Stimulated activated CD4-positive, alpha-beta T cell treated with anti-CD3 and anti-CD28 coated beads, Interleukin-1b, Interleukin-23, amount 100 ng/mL, for 4 hours (primary cell): ENCODE measurements at regions not wholly inside any gene's neighbourhood (a gene's known extent, or its start where the extent isn't known, plus 50 kb on each side); places are given as distances from the start of the nearest gene placed in this dataset.

Experiments
- DNase-seq, 2 donors: peaks; one replicate each; pipeline ENCODE4 v3.0.0-alpha.2; 2020; ENCODE audit warnings: low read depth in 2 of 2

DNA sequence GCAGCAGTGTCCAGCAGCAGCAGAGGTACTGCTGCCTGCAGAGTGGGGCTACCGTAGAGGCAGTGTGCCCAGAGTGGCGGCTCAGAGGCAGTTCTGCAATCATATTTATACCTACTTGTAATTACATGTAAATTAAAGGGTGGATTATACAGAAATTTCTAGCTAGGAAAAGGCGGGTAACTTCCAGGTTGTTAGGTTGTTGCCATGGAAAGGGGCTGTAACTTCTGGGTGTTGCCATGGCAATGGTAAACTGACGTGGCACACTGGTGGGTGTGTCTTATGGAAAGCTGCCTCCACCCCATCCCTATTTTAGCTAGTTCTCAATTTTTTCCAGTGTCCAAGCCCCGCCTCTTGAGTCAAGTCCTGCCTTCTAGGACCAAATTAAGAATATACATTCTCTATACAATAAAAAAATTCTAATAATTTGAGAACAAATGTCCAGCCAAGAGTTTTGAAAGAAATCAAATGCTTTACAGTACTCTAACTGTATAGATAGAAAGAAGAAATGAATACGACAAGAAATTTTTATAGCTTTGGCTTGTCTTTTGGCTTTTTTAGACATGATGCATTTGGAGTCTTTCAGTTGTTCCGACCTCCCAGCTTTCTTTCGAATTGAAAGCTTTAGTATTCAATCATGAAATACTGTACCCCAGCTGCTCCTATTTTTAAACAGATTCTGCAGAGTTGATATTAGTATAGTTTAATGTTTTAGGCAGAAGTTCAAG, 816.6 kb downstream of the DIAPH3 start:
- DNase-seq: no peak

GRCh38 chr13:59348617-59349016, 815.1 kb downstream of the DIAPH3 start:
- no peak for DNase-seq

GRCh38 chr13:59352600-59352999, 811.1 kb downstream of the DIAPH3 start:
- DNase-seq: no peak

DNA sequence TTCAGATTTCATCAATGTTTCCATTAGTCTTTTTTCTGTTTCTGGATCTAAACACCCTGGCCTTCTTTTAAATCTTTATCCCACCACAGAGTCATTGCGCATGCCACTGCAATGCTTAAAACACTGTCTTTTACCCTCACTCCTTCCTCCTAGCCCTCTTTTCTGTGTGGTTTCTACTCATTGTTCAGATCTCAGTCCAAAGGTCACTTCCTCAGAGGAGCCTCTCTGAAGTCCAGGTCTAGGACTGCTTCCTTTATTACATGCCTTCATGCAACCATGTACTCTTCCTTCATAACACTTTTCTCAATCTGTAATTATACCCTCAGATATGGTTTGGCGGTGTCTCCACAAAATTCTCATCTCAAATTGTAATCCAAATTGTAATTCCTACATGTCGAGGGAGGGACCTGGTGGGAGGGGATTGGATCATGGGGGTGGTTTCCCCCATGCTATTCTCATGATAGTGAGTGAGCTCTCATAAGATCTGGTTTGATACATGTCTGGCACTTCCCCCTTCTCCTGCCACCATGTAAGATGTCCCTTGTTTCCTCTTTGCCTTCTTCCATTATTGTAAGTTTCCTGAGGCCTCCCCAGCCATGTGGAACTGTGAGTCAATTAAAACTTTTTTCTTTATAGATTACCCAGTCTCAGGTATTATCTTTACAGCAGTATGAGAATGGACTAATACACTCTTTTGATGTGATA, 808.9 kb downstream of the DIAPH3 start:
- DNase-seq: no peak

- no peak for DNase-seq
These were observed 807.1 kb downstream of the DIAPH3 start for GRCh38 chr13:59356607-59357006.

GRCh38 chr13:59358014-59358413, 805.7 kb downstream of the DIAPH3 start:
- no peak for DNase-seq

DNA sequence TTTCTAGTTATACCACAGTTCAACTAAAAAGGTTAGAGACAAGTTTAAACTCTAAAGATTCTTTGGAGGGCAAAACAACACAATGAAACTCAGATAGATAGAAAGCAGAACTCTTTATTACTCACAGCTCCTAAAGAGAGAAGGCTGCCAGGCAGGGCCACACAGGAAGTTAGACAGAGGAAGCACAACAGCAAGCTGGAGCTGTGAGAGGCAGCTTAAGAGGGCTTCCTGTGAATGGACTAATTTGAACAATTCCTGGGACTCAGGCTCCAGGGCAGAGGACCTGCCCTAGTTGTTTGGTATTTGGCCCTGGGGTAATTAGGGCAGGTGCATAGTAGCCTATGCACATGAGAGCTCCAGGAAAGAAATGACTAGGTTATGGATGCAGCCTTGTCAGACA, 803.6 kb downstream of the DIAPH3 start:
- DNase-seq: no peak

- DNase-seq: no peak
These were observed 802.8 kb downstream of the DIAPH3 start for GRCh38 chr13:59360916-59361315.

GRCh38 chr13:59363313-59363712, 800.4 kb downstream of the DIAPH3 start:
- DNase-seq: no peak

GRCh38 chr13:59363947-59364346, 799.8 kb downstream of the DIAPH3 start:
- no peak for DNase-seq

DNA sequence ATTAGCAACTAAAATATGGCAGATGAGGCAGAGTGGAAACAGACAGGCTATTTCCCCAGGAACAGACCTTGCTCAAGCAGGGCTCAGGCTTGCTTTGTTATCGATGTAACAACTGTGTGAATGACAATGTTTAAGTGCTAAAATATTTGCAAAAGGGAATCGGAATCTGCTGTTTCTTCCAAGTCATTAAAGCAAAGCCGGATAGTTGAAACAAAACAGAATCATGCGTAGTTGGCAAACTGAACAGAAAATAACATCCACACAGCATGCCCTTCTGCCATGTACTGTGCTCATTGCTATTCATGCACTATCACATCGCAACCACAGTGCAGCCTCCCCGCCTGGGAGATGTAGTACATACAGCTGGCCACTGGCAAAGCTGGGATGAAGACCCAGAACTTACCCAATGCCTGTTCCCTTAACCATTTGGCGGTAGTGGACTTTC, 799.1 kb downstream of the DIAPH3 start:
- DNase-seq: no peak

GRCh38 chr13:59367467-59367866, 796.3 kb downstream of the DIAPH3 start:
- no peak for DNase-seq

- DNase-seq: no peak
These were observed 795.8 kb downstream of the DIAPH3 start for GRCh38 chr13:59367904-59368303.

DNA sequence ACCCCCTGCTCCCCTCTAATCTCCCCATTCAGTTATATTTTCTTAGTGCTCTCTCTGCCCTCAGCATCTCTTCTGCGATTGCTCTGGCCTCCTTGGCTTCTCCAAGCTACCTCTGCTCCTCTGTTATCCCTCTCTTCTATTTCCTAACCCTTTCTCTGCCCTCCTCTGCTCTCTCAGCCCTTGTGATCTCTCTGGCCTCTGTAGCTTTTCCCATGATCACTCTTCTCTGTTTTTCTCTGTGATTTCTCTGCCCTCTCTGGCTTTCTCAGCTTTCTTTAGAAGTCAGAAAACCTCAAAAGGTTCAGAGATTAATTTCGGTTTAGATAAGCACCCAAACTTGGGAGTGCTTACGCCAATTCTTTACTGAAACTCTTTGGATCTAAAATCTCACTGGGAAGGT, 795.0 kb downstream of the DIAPH3 start:
- DNase-seq: no peak

- DNase-seq: no peak
These were observed 792.5 kb downstream of the DIAPH3 start for GRCh38 chr13:59371229-59371628.

- no peak for DNase-seq
These were observed 790.4 kb downstream of the DIAPH3 start for GRCh38 chr13:59373341-59373740.

DNA sequence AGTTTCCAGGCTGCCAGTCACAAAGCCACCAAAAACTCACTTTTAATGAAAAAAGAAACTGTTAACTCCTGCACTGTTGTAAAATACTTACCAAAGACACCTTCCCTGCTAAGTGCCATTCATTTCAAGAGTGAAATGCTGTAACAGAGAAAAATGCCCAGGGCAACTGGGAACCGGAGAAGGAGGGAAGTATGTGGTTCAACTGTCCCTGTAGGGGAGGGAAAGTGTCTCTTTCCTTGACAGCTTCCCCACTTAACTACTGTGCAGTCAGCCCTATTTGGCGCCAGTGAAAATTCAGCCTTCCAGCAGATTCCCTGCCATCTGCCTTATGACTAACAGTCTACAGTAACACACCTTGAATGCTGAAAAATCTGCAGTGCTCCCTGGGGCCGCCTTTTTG, 789.0 kb downstream of the DIAPH3 start:
- DNase-seq: no peak

DNA sequence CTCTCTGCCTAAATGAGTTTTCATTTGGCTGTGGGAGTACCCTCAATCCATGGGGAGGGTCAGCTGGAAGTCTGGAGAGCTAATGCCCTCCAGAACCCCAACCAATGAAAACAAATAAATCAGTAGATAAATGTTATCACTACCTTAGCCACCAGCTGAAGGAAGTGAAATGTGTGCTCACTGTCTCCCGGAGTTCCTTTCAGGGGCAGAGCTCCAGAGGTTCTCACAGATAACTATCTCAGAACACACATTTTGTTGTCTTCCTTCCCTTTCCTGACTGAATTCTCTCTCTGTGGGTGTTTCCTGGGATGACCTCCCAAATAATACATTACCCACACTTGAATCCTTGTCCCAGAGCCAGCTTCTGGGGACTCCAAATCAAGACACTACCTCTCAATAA, 779.6 kb downstream of the DIAPH3 start:
- DNase-seq: no peak

- peak in 1 of 2 donors; percentile 31 for DNase-seq
These were observed 772.0 kb downstream of the DIAPH3 start for GRCh38 chr13:59391696-59392095.

DNA sequence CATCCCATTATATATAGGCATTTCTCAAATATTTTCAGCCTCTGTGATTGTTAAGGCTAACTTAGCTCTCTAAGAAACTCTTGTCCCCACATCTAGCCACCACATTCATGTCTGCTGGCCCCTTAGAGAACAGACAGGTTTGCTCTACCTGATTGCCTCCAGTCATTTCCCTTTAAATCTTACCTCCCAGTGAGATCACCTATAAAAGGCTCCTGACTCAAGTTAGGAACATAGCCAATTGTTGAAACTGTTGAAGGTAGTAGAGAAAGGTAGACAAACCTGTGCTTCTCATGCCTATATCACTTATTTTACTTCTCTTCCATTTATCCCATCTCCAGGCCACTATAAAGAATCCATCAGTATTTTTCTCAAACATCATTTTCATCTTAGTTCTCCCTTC, 771.4 kb downstream of the DIAPH3 start:
- no peak for DNase-seq

DNA sequence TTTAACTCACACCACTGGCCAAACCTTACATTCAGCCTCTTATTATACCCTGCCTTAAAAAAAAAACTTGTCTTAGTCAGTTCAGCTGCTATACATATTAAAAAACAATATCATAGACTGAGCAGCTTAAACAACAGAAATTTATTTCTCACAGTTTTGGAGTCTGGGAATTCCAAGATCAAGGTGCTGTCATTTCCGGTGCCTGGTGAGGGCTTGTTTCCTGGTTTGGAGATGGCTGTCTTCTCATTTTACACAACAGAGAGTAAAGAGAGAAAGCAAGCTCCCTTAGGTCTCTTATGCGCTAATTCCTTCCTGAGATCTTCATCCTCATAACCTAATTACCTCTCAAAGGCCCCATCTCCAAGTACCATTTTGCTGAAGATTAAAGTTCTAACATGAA, 769.2 kb downstream of the DIAPH3 start:
- DNase-seq: no peak

DNA sequence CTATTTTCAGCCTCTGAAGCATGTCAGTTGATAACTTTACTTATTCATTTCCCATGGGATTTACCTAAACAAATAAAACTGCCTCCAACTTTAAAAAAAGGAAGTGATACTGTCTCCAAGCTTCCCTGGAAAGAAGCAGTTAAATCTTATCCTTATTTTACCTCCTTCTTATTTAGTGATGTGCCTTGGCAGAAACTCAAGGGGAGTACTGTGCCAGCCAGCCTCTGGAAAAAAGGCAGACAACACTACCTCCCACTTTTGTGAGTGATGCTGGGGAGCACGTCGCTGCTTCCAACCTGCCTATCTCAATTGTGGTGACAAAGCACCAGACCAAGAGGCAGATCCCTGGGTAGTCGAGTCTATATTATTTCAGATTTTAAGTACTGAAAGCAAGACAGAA, 765.6 kb downstream of the DIAPH3 start:
- no peak for DNase-seq

DNA sequence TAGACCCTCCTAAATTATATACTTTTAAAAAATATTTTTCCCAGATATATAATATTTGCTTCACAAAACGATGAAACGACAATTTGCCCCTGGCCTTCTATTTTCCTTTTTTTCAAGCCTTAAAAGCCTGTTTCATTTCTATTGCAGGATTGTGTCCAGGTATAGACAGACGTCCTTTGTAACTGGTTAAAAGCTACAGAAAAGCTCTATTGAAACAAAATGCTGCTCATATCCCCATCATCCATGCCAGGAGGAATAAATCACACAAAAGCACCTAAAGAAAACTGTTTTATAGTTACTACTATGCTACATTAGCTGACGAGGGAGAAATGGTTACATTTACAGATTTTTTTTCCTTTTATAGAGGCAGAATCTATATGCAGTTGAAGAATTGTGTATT, 765.1 kb downstream of the DIAPH3 start:
- DNase-seq: no peak

DNA sequence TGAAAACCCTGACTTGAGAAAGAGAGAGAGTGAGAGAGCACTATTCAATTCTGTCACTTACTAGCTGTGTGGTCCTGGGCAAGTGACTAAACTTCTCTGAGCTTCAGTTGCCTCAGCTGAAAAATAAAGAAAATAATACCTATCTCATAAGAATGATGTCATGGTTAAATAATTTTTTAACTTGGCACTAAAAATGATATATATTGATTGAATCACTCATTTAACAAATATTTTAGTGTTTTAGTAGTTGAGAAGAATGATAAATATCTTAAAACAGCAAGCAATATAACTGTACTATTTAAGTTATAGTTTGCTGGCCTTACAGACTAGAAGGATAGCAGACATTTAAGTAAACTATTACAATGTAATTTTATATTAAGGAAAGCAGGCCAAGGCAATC, 764.2 kb downstream of the DIAPH3 start:
- no peak for DNase-seq
